Liver (tissue), 8 donors: ENCODE measurements at regions not wholly inside any gene's neighbourhood (a gene's known extent, or its start where the extent isn't known, plus 50 kb on each side); places are given as distances from the start of the nearest gene placed in this dataset.
A peak's percentile ranks its signal among the peaks of the same experiment; 100 is the strongest.

Experiments used
- DNase-seq: peaks from one replicate; pipeline ENCODE4 v3.0.0-alpha.2; 2017; ENCODE audit warnings: low spot score
- H3K27ac ChIP-seq, 2 donors: one replicate each; pipeline ENCODE4 v1.7.0; 2013; ENCODE audit warnings: inconsistent platforms in 2 of 2, low read length in 2 of 2, control low read depth in 1 of 2, low read depth in 1 of 2, mild to moderate bottlenecking in 1 of 2
- H3K27me3 ChIP-seq, 4 donors: one replicate each; pipeline versions ENCODE4 v1.6.1 to v1.7.0; 2013; ENCODE audit warnings: low read length in 3 of 4, inconsistent platforms in 1 of 4, mild to moderate bottlenecking in 1 of 4, moderate library complexity in 1 of 4; ENCODE audit not compliant: control insufficient read depth in 4 of 4, insufficient read depth in 4 of 4
- H3K36me3 ChIP-seq, 4 donors: one replicate each; pipeline versions ENCODE4 v1.6.1 to v1.7.0; 2013; ENCODE audit warnings: low read length in 3 of 4, mild to moderate bottlenecking in 3 of 4, low read depth in 1 of 4, moderate library complexity in 1 of 4; ENCODE audit not compliant: control insufficient read depth in 4 of 4, insufficient read depth in 3 of 4
- H3K4me1 ChIP-seq, 4 donors: one replicate each; pipeline versions ENCODE4 v1.6.1 to v1.7.0; 2013; ENCODE audit warnings: low read length in 3 of 4, mild to moderate bottlenecking in 3 of 4, moderate library complexity in 1 of 4; ENCODE audit not compliant: control insufficient read depth in 4 of 4, insufficient read depth in 4 of 4
- H3K4me3 ChIP-seq, 3 donors: one replicate each; pipeline versions ENCODE4 v1.6.1 to v1.7.0; 2013; ENCODE audit warnings: low read length in 3 of 3, control low read depth in 1 of 3, low read depth in 1 of 3, mild to moderate bottlenecking in 1 of 3
- H3K9ac ChIP-seq, 2 donors: one replicate each; pipeline ENCODE4 v1.7.0; 2013; ENCODE audit warnings: low read length in 2 of 2, mild to moderate bottlenecking in 2 of 2, moderate library complexity in 2 of 2, control low read depth in 1 of 2, low read depth in 1 of 2
- H3K9me3 ChIP-seq, 4 donors: one replicate each; pipeline versions ENCODE4 v1.6.1 to v1.7.0; 2013; ENCODE audit warnings: low read length in 3 of 4; ENCODE audit not compliant: control insufficient read depth in 4 of 4
- EGR1 ChIP-seq, 2 donors: IDR thresholded peaks; 2 replicates each; pipeline ENCODE4 v1.6.1; 2016 to 2018; ENCODE audit warnings: antibody characterized with exemption in 2 of 2, low read depth in 2 of 2
- FOXA1 ChIP-seq: IDR thresholded peaks from 2 replicates; pipeline ENCODE4 v1.6.1; 2016; ENCODE audit warnings: antibody characterized with exemption
- FOXA2 ChIP-seq: IDR thresholded peaks from 2 replicates; pipeline ENCODE4 v1.6.1; 2016; ENCODE audit warnings: antibody characterized with exemption
- GABPA ChIP-seq, 2 donors: IDR thresholded peaks in 1 of 2; conservative IDR thresholded peaks in 1 of 2; 2 replicates each; pipeline ENCODE4 v1.6.1; 2016; ENCODE audit warnings: antibody characterized with exemption in 2 of 2, mild to moderate bottlenecking in 1 of 2, moderate library complexity in 1 of 2
- HNF4A ChIP-seq, 2 donors: conservative IDR thresholded peaks; 2 replicates each; pipeline ENCODE4 v1.6.1; 2016; ENCODE audit warnings: antibody characterized with exemption in 2 of 2, mild to moderate bottlenecking in 2 of 2
- HNF4G ChIP-seq: IDR thresholded peaks from 2 replicates; pipeline ENCODE4 v1.6.1; 2016; ENCODE audit warnings: antibody characterized with exemption
- JUND ChIP-seq, 2 donors: IDR thresholded peaks; 2 replicates each; pipeline ENCODE4 v1.6.1; 2016; ENCODE audit warnings: antibody characterized with exemption in 2 of 2
- NR2F2 ChIP-seq: IDR thresholded peaks from 2 replicates; pipeline ENCODE4 v1.6.1; 2016; ENCODE audit warnings: antibody characterized with exemption
- RAD21 ChIP-seq, 2 donors: IDR thresholded peaks; 2 replicates each; pipeline ENCODE4 v1.6.1; 2016; ENCODE audit warnings: antibody characterized with exemption in 2 of 2, mild to moderate bottlenecking in 2 of 2
- RXRA ChIP-seq, 2 donors: IDR thresholded peaks; 2 replicates each; pipeline ENCODE4 v1.6.1; 2017 to 2018; ENCODE audit warnings: antibody characterized with exemption in 2 of 2, mild to moderate bottlenecking in 1 of 2
- SP1 ChIP-seq: IDR thresholded peaks from 2 replicates; pipeline ENCODE4 v1.6.1; 2018; ENCODE audit warnings: antibody characterized with exemption, mild to moderate bottlenecking
- TAF1 ChIP-seq: conservative IDR thresholded peaks from 2 replicates; pipeline ENCODE4 v1.6.1; 2016; ENCODE audit warnings: antibody characterized with exemption, mild to moderate bottlenecking
- YY1 ChIP-seq: IDR thresholded peaks from 2 replicates; pipeline ENCODE4 v1.6.1; 2016; ENCODE audit warnings: antibody characterized with exemption, mild to moderate bottlenecking
- WGBS: extraction: QIAGEN DNeasy Blood & Tissue Kit; methylation state at CpG from one replicate; pipeline ENCODE4 v1.1.7; 2013; 5-methylcytosine and 5-hydroxymethylcytosine counted together
- TF ChIP-seq, protein P1 (sequence below): fragments of 150-350 bp; IDR thresholded peaks from 2 replicates; pipeline ENCODE4 v1.5.1; 2017; ENCODE audit warnings: improper control_type of control experiment, low read depth, low read length; ENCODE audit not compliant: missing input control
- TF ChIP-seq, protein P2 (sequence below): IDR thresholded peaks from 2 replicates; pipeline ENCODE4 v1.6.1; 2016; ENCODE audit warnings: antibody characterized with exemption
- TF ChIP-seq, protein P3 (sequence below): IDR thresholded peaks from 2 replicates; pipeline ENCODE4 v1.6.1; 2016; ENCODE audit warnings: antibody characterized with exemption, mild to moderate bottlenecking
- TF ChIP-seq, protein P4 (sequence below): IDR thresholded peaks from 2 replicates; pipeline ENCODE4 v1.6.1; 2016; ENCODE audit warnings: antibody characterized with exemption
- TF ChIP-seq, protein P5 (sequence below): IDR thresholded peaks from 2 replicates; pipeline ENCODE4 v1.6.1; 2016; ENCODE audit warnings: antibody characterized with exemption
- donor health status: healthy.
- donor health status: healthy.
- donor health status: healthy.
- donor health status: healthy.
- donor health status: healthy.

DNA sequence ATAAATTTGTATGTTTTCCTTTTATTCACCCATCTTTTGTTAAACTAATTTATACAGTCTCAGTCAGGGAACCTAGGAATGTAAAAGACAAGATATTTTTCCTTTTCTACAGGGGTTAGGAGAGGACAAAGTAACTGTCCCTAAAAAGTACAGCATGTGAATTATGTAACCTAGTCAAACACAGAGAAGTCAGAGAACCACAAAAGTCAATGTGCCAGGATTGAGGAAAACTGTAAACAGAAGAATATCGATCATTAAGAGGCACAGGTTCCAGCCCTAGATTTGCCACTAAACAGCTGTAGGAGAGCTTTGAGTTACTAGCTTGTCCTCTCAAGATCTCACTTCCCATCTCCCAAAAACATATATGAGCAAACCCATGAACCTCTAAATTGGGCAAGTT is 550.9 kb upstream of the FAT3 start:
- no peak overlapping the region for H3K4me3 ChIP-seq
- TF ChIP-seq RXRA (IDR thresholded peaks at IDR 0.05), result peak; percentile 90 to 92
- TF ChIP-seq, protein P1, sequence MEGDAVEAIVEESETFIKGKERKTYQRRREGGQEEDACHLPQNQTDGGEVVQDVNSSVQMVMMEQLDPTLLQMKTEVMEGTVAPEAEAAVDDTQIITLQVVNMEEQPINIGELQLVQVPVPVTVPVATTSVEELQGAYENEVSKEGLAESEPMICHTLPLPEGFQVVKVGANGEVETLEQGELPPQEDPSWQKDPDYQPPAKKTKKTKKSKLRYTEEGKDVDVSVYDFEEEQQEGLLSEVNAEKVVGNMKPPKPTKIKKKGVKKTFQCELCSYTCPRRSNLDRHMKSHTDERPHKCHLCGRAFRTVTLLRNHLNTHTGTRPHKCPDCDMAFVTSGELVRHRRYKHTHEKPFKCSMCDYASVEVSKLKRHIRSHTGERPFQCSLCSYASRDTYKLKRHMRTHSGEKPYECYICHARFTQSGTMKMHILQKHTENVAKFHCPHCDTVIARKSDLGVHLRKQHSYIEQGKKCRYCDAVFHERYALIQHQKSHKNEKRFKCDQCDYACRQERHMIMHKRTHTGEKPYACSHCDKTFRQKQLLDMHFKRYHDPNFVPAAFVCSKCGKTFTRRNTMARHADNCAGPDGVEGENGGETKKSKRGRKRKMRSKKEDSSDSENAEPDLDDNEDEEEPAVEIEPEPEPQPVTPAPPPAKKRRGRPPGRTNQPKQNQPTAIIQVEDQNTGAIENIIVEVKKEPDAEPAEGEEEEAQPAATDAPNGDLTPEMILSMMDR, result no peak
- TF ChIP-seq NR2F2, result no peak
- peak; percentile 40 for TF ChIP-seq HNF4G
- TF ChIP-seq HNF4A (conservative IDR thresholded peaks at IDR 0.05), result peak; percentile 78 to 81
- no peak for TF ChIP-seq YY1
- TF ChIP-seq RAD21 (IDR thresholded peaks at IDR 0.05), result peak in 1 of 2 donors; percentile 63
- no peak for TF ChIP-seq TAF1
- TF ChIP-seq GABPA (IDR thresholded peaks at IDR 0.05 in 1 of 2, conservative IDR thresholded peaks at IDR 0.05 in 1 of 2), result no peak
- TF ChIP-seq, protein P2, sequence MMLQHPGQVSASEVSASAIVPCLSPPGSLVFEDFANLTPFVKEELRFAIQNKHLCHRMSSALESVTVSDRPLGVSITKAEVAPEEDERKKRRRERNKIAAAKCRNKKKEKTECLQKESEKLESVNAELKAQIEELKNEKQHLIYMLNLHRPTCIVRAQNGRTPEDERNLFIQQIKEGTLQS, result no peak
- peak; percentile 84 for TF ChIP-seq FOXA1
- TF ChIP-seq, protein P3, sequence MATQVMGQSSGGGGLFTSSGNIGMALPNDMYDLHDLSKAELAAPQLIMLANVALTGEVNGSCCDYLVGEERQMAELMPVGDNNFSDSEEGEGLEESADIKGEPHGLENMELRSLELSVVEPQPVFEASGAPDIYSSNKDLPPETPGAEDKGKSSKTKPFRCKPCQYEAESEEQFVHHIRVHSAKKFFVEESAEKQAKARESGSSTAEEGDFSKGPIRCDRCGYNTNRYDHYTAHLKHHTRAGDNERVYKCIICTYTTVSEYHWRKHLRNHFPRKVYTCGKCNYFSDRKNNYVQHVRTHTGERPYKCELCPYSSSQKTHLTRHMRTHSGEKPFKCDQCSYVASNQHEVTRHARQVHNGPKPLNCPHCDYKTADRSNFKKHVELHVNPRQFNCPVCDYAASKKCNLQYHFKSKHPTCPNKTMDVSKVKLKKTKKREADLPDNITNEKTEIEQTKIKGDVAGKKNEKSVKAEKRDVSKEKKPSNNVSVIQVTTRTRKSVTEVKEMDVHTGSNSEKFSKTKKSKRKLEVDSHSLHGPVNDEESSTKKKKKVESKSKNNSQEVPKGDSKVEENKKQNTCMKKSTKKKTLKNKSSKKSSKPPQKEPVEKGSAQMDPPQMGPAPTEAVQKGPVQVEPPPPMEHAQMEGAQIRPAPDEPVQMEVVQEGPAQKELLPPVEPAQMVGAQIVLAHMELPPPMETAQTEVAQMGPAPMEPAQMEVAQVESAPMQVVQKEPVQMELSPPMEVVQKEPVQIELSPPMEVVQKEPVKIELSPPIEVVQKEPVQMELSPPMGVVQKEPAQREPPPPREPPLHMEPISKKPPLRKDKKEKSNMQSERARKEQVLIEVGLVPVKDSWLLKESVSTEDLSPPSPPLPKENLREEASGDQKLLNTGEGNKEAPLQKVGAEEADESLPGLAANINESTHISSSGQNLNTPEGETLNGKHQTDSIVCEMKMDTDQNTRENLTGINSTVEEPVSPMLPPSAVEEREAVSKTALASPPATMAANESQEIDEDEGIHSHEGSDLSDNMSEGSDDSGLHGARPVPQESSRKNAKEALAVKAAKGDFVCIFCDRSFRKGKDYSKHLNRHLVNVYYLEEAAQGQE, result peak; percentile 34
- peak in 1 of 2 donors; percentile 49 for TF ChIP-seq JUND (IDR thresholded peaks at IDR 0.05)
- TF ChIP-seq FOXA2, result peak; percentile 88
- TF ChIP-seq, protein P4, sequence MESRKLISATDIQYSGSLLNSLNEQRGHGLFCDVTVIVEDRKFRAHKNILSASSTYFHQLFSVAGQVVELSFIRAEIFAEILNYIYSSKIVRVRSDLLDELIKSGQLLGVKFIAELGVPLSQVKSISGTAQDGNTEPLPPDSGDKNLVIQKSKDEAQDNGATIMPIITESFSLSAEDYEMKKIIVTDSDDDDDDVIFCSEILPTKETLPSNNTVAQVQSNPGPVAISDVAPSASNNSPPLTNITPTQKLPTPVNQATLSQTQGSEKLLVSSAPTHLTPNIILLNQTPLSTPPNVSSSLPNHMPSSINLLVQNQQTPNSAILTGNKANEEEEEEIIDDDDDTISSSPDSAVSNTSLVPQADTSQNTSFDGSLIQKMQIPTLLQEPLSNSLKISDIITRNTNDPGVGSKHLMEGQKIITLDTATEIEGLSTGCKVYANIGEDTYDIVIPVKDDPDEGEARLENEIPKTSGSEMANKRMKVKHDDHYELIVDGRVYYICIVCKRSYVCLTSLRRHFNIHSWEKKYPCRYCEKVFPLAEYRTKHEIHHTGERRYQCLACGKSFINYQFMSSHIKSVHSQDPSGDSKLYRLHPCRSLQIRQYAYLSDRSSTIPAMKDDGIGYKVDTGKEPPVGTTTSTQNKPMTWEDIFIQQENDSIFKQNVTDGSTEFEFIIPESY, result peak; percentile 79
- TF ChIP-seq SP1, result peak; percentile 49
- TF ChIP-seq, protein P5, sequence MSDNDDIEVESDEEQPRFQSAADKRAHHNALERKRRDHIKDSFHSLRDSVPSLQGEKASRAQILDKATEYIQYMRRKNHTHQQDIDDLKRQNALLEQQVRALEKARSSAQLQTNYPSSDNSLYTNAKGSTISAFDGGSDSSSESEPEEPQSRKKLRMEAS, result peak; percentile 54
- no peak for TF ChIP-seq EGR1 (IDR thresholded peaks at IDR 0.05; ENCODE audit: low read depth in 2 of 2)
- no peak overlapping the region for H3K27ac ChIP-seq
- no peak overlapping the region for H3K9ac ChIP-seq
- no peaks in the 10 kb centered on the region for H3K9me3 ChIP-seq
- WGBS, result 28% methylated on average over 1 of the region's 1 CpG
- H3K27me3 ChIP-seq, result no peaks in the 10 kb centered on the region
- peaks cover 3 to 22% (median 19%) of the 10 kb centered on the region in 4 donors for H3K4me1 ChIP-seq
- DNase-seq, result no peak
- H3K36me3 ChIP-seq, result no peaks in the 10 kb centered on the region
